ENCODE measurements at regions not wholly inside any gene's neighbourhood (a gene's known extent, or its start where the extent isn't known, plus 50 kb on each side); places are given as distances from the start of the nearest gene placed in this dataset.

DNA sequence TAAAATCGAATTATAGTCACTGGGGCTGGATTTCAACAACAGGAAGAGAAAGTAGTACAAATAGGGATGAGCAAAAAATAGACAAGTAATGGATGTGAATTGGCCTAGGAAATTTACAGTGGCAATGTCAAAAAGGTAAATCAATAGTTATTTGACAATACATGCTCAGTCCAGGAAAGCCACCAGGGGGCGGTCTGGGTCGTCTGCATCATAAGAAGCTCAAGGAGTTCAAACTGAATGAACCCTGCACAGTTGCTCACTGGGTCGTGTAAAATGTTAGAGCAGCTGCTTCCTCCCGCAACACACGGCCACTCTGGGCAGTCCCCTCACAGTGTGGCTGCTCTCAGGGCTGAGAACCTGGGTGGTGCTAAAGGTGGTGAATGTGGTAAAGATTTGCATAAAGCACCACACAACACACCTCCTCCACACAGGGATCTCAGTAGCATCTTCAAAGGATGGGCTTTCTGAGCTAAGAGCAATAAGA, 85.9 kb downstream of the ZNF280B start:
- TF ChIP-seq CTCF (IDR thresholded peaks at IDR 0.05): peak; percentile 36 to 84 (median 76)
- TF ChIP-seq POLR2A (IDR thresholded peaks at IDR 0.05): no peak

Measured in right lobe of liver (tissue), 4 donors.